Progenitor cell of endocrine pancreas (in vitro differentiated cells): ENCODE measurements at regions not wholly inside any gene's neighbourhood (a gene's known extent, or its start where the extent isn't known, plus 50 kb on each side); places are given as distances from the start of the nearest gene placed in this dataset.
A peak's percentile ranks its signal among the peaks of the same experiment; 100 is the strongest.

Source experiments
- DNase-seq: peaks from one replicate; pipeline ENCODE4 v3.0.0; 2021; ENCODE audit warnings: low spot score; ENCODE audit not compliant: unreplicated experiment
- H3K27ac Mint-ChIP-seq: 2 replicates; pipeline ENCODE4 v1.8.0; 2021; ENCODE audit warnings: mild to moderate bottlenecking, moderate library complexity, mixed read lengths
- H3K27me3 Mint-ChIP-seq: 2 replicates; pipeline ENCODE4 v1.8.0; 2021; ENCODE audit warnings: mixed read lengths
- H3K36me3 Mint-ChIP-seq: 2 replicates; pipeline ENCODE4 v1.8.0; 2022; ENCODE audit warnings: mixed read lengths; ENCODE audit not compliant: insufficient read depth
- H3K4me1 Mint-ChIP-seq: 2 replicates; pipeline ENCODE4 v1.8.0; 2021; ENCODE audit warnings: low read depth, mixed read lengths
- H3K4me3 Mint-ChIP-seq: 2 replicates; pipeline ENCODE4 v1.8.0; 2021; ENCODE audit warnings: low read depth, mild to moderate bottlenecking, moderate library complexity, mixed read lengths
- H3K9me3 Mint-ChIP-seq: 2 replicates; pipeline ENCODE4 v1.8.0; 2021; ENCODE audit warnings: low read depth, mixed read lengths
- CTCF ChIP-seq: fragments of 200-600 bp; sonication (generic); IDR thresholded peaks from one replicate; pipeline ENCODE4 v1.5.0; 2021; ENCODE audit warnings: antibody characterized with exemption, mild to moderate bottlenecking; ENCODE audit not compliant: unreplicated experiment

DNA sequence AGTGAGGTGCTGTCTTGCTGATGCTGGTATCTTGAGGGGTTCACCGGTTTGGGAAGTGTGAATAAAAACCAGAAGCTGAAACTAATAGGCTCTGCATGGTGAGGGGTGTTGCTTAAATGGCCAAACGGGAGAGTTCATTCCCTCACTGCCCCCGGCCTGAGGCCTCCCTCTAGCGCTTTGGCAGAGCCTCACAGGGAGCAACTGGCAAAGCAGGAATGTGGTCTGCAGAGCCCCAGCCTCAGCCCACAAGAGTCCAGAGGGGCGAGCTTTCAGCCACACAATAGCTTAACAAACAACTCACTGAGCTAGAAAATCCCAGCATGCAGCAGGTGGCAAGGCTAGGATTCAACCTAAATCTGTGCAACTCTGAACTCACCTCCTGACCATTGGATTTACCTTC lies 234.8 kb downstream of the MED10 start:
- no peak for TF ChIP-seq CTCF
- peak overlapping the region; percentile 23 for H3K27ac Mint-ChIP-seq
- no peak for DNase-seq
- no peak overlapping the region for H3K4me3 Mint-ChIP-seq
- H3K9me3 Mint-ChIP-seq, result no peaks in the 10 kb centered on the region
- peaks cover 17% of the 10 kb centered on the region for H3K27me3 Mint-ChIP-seq
- no peaks in the 10 kb centered on the region for H3K36me3 Mint-ChIP-seq
- no peaks in the 10 kb centered on the region for H3K4me1 Mint-ChIP-seq

DNA sequence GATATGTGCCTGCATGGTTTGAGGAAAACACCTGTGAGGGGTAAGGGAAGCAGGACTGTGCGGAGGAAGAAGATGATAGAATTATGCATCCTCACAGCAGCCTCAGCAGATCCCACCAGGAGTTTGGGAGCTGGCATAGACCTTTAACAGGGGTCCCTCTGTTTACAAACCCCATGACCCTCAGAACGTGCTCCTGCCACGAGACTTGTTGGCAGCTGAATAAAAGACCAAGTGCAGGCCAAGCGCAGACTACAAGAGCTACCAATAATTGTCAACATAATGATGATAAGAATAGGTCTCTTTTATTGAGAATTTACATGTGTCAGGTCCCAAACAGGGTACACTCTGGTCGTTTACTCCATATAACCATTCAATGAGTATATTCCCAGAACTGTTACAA lies 236.0 kb downstream of the MED10 start:
- Mint-ChIP-seq H3K4me1 (no peaks in the 10 kb centered on the region), H3K27me3 (peaks cover 17% of the 10 kb centered on the region), H3K4me3 (no peak overlapping the region), H3K9me3 (no peaks in the 10 kb centered on the region), H3K36me3 (no peaks in the 10 kb centered on the region), H3K27ac (no peak overlapping the region)
- DNase-seq, result no peak
- TF ChIP-seq CTCF, result no peak

DNA sequence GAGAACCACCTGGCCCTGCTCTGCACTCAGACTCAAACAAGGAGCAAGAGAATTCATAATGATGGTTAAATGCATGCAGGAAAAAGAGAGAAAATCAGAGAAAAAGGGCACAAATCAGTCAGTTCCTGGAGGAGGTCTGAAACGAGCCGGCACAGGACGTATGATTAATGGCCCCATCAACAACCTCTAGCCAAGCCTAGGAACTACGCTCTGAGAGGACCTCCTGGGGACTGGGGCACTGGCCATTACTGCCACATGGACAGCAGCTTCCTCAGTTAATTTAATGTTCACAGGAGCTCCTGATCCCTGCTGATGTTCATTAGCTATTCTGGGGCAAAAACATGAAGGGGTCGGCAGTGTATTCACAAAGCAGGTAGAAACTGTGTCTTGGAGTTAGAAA lies 238.1 kb downstream of the MED10 start:
- no peak overlapping the region for H3K4me3 Mint-ChIP-seq
- no peaks in the 10 kb centered on the region for H3K36me3 Mint-ChIP-seq
- no peak for DNase-seq
- H3K9me3 Mint-ChIP-seq, result no peaks in the 10 kb centered on the region
- H3K27ac Mint-ChIP-seq, result no peak overlapping the region
- H3K4me1 Mint-ChIP-seq, result no peaks in the 10 kb centered on the region
- peaks cover 9% of the 10 kb centered on the region for H3K27me3 Mint-ChIP-seq
- TF ChIP-seq CTCF, result no peak

DNA sequence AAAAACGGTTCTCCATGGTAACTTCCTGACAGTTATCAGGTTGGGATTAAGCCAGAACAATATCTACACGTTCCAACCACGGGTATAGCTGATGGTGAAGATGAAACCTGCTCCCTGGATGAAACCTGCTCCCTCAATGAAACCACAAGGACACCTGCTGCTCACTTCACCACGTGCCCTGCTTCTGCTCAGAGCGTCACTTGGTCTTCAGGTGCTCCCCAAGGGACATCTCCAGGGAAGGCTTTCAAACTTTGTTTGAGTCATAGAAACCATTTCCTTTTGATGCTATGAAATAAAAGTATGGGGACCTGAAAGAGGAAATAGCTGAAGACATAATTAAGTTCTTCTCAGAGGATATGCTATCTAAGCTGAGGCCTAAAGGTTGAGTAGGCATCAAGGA lies 242.4 kb downstream of the MED10 start:
- H3K36me3 Mint-ChIP-seq, result no peaks in the 10 kb centered on the region
- H3K27me3 Mint-ChIP-seq, result peaks cover 7% of the 10 kb centered on the region
- no peaks in the 10 kb centered on the region for H3K9me3 Mint-ChIP-seq
- TF ChIP-seq CTCF, result no peak
- DNase-seq, result no peak
- no peak overlapping the region for H3K4me3 Mint-ChIP-seq
- H3K27ac Mint-ChIP-seq, result no peak overlapping the region
- no peaks in the 10 kb centered on the region for H3K4me1 Mint-ChIP-seq

GRCh38 chr5:6134281-6134680 lies 244.1 kb downstream of the MED10 start:
- H3K9me3 Mint-ChIP-seq, result peaks cover 4% of the 10 kb centered on the region
- TF ChIP-seq CTCF, result no peak
- DNase-seq, result no peak
- H3K4me1 Mint-ChIP-seq, result no peaks in the 10 kb centered on the region
- H3K27me3 Mint-ChIP-seq, result peaks cover 7% of the 10 kb centered on the region
- no peak overlapping the region for H3K4me3 Mint-ChIP-seq
- no peak overlapping the region for H3K27ac Mint-ChIP-seq
- H3K36me3 Mint-ChIP-seq, result no peaks in the 10 kb centered on the region
